ENCODE measurements at regions not wholly inside any gene's neighbourhood (a gene's known extent, or its start where the extent isn't known, plus 50 kb on each side); places are given as distances from the start of the nearest gene placed in this dataset.
"Not testable (repeated sequence)": the region's sequence is repeated elsewhere in the genome, so short reads cannot be mapped to it uniquely, and the experiment has no call there.

GRCh38 chr4:85018983-85019382, 52.5 kb upstream of the WDFY3 start:
- no peak for DNase-seq (ENCODE audit: low read depth in 3 of 3)

GRCh38 chr4:85019411-85019810, 52.9 kb upstream of the WDFY3 start:
- DNase-seq (ENCODE audit: low read depth in 3 of 3), result no peak

- no peak for DNase-seq (ENCODE audit: low read depth in 3 of 3)
Measured at GRCh38 chr4:85024671-85025070, 58.2 kb upstream of the WDFY3 start.

- no peak for DNase-seq (ENCODE audit: low read depth in 3 of 3)
Measured at GRCh38 chr4:85028910-85029309, 62.4 kb upstream of the WDFY3 start.

GRCh38 chr4:85029453-85029852, 63.0 kb upstream of the WDFY3 start:
- DNase-seq (ENCODE audit: low read depth in 3 of 3), result no peak

- no peak for DNase-seq (ENCODE audit: low read depth in 3 of 3)
Measured at GRCh38 chr4:85030156-85030555, 63.7 kb upstream of the WDFY3 start.

- DNase-seq (ENCODE audit: low read depth in 3 of 3), result not testable (repeated sequence)
Measured at GRCh38 chr4:85033838-85034237, 67.3 kb upstream of the WDFY3 start.

GRCh38 chr4:85039526-85039925, 73.0 kb upstream of the WDFY3 start:
- no peak for DNase-seq (ENCODE audit: low read depth in 3 of 3)

- DNase-seq (ENCODE audit: low read depth in 3 of 3), result not testable (repeated sequence)
Measured at GRCh38 chr4:85043812-85044496, 77.5 kb upstream of the WDFY3 start.

GRCh38 chr4:85050736-85051135, 84.2 kb upstream of the WDFY3 start:
- no peak for DNase-seq (ENCODE audit: low read depth in 3 of 3)

- no peak for DNase-seq (ENCODE audit: low read depth in 3 of 3)
Measured at GRCh38 chr4:85051526-85051925, 85.0 kb upstream of the WDFY3 start.

GRCh38 chr4:85054925-85055324, 88.4 kb upstream of the WDFY3 start:
- DNase-seq (ENCODE audit: low read depth in 3 of 3), result not testable (repeated sequence)

GRCh38 chr4:85058551-85058950, 92.1 kb upstream of the WDFY3 start:
- DNase-seq (ENCODE audit: low read depth in 3 of 3), result no peak

GRCh38 chr4:85061974-85062373, 95.5 kb upstream of the WDFY3 start:
- no peak for DNase-seq (ENCODE audit: low read depth in 3 of 3)

- DNase-seq (ENCODE audit: low read depth in 3 of 3), result no peak
Measured at GRCh38 chr4:85062466-85062865, 96.0 kb upstream of the WDFY3 start.

- DNase-seq (ENCODE audit: low read depth in 3 of 3), result no peak
Measured at GRCh38 chr4:85067342-85067741, 100.9 kb upstream of the WDFY3 start.

GRCh38 chr4:85078016-85078415, 111.5 kb upstream of the WDFY3 start:
- no peak for DNase-seq (ENCODE audit: low read depth in 3 of 3)

- DNase-seq (ENCODE audit: low read depth in 3 of 3), result no peak
Measured at GRCh38 chr4:85081196-85081595, 114.7 kb upstream of the WDFY3 start.

- peak in 1 of 3 donors; percentile 9 for DNase-seq (ENCODE audit: low read depth in 3 of 3)
Measured at GRCh38 chr4:85084371-85085094, 118.0 kb upstream of the WDFY3 start.

- DNase-seq (ENCODE audit: low read depth in 3 of 3), result no peak
Measured at GRCh38 chr4:85086721-85087120, 120.2 kb upstream of the WDFY3 start.

- DNase-seq (ENCODE audit: low read depth in 3 of 3), result no peak
Measured at GRCh38 chr4:85092536-85092935, 126.0 kb upstream of the WDFY3 start.

GRCh38 chr4:85092943-85093342, 126.5 kb upstream of the WDFY3 start:
- DNase-seq (ENCODE audit: low read depth in 3 of 3), result no peak

- no peak for DNase-seq (ENCODE audit: low read depth in 3 of 3)
Measured at GRCh38 chr4:85094735-85095134, 128.2 kb upstream of the WDFY3 start.

Measured in stimulated activated CD4-positive, alpha-beta T cell treated with anti-CD3 and anti-CD28 coated beads, TNF-alpha, amount 100 ng/mL, for 48 hours (primary cell).